ENCODE measurements at regions not wholly inside any gene's neighbourhood (a gene's known extent, or its start where the extent isn't known, plus 50 kb on each side); places are given as distances from the start of the nearest gene placed in this dataset.

- Histone ChIP-seq H3K36me3 (replicated peaks in 1 of 2) (no peaks in the 10 kb centered on the region), H3K27me3 (no peaks in the 10 kb centered on the region), H3K4me1 (replicated peaks in 1 of 2) (no peaks in the 10 kb centered on the region), H3K9me3 (replicated peaks in 1 of 3) (no peaks in the 10 kb centered on the region), H3K27ac (no peak overlapping the region), H3K4me3 (no peak overlapping the region)
- no peak for DNase-seq
- intact Hi-C loops (cut with DNase I) = no loop called here
- WGBS, 4 donors = 62 to 65% methylated on average over 6 of the region's 6 CpGs; no CpG with 5 or more reads in 2 of the 4 donors
- TF ChIP-seq CTCF (IDR thresholded peaks at IDR 0.05) (no peak), POLR2A (IDR thresholded peaks at IDR 0.05) (no peak)
Measured at GRCh38 chrY:21302278-21302677, 208.9 kb upstream of the RBMY1B start.

GRCh38 chrY:21315366-21315765 lies 195.8 kb upstream of the RBMY1B start:
- intact Hi-C loops (cut with DNase I) = no loop called here
- TF ChIP-seq POLR2A (IDR thresholded peaks at IDR 0.05) (no peak), CTCF (IDR thresholded peaks at IDR 0.05) (no peak)
- no peak overlapping the region for H3K4me3 ChIP-seq

More at GRCh38 chrY:21315366-21315765, 195.8 kb upstream of the RBMY1B start:
- H3K27ac ChIP-seq = no peak overlapping the region
- no peaks in the 10 kb centered on the region for H3K36me3 ChIP-seq (replicated peaks in 1 of 2)
- DNase-seq = no peak
- H3K4me1 ChIP-seq (replicated peaks in 1 of 2) = no peaks in the 10 kb centered on the region
- H3K27me3 ChIP-seq = no peaks in the 10 kb centered on the region
- H3K9me3 ChIP-seq (replicated peaks in 1 of 3) = no peaks in the 10 kb centered on the region

Small RNA genes lying in the stretch of these regions (small RNA-seq; reads per million reads assigned to genes)
- gene TMEM167AP1 = 0 reads per million in 2 donors
